DND-41 (cell line): ENCODE measurements at regions not wholly inside any gene's neighbourhood (a gene's known extent, or its start where the extent isn't known, plus 50 kb on each side); places are given as distances from the start of the nearest gene placed in this dataset.

Source experiments
- CTCF ChIP-seq: IDR thresholded peaks from 2 replicates; pipeline ENCODE4 v1.5.1; 2012; ENCODE audit warnings: borderline replicate concordance, low read length, moderate library complexity, mild to moderate bottlenecking; ENCODE audit not compliant: poor library complexity, severe bottlenecking; ENCODE audit errors: extremely low read depth
- EZH2 ChIP-seq: IDR thresholded peaks from 3 replicates; pipeline ENCODE4 v1.6.1; 2012; ENCODE audit warnings: borderline replicate concordance, low read depth, mild to moderate bottlenecking, moderate library complexity, low read length, inconsistent platforms; ENCODE audit not compliant: severe bottlenecking

- TF ChIP-seq CTCF (no peak), EZH2 (no peak)
Measured at GRCh38 chr7:96408881-96409280, 87.0 kb upstream of the SLC25A13 start.
